ENCODE measurements at regions not wholly inside any gene's neighbourhood (a gene's known extent, or its start where the extent isn't known, plus 50 kb on each side); places are given as distances from the start of the nearest gene placed in this dataset.

DNA sequence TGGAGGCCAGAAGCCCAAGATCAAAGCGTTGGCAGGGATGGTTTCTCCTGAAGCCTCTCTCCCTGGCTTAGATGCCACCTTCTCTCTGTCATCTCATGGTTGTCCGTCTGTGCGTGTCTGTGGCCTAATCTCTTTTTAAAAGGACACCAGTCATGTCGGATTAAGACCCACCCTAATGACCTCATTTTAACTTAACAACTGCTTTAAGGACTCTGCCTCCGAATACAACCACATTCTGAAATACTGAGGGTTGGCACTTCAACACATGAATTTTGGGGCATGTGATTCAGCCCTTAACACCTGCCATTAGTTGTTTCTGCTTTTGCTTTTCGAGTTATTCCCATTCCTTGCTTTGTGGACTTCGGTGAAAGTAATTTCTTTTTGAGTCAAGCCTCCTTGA lies 97.8 kb upstream of the SMIM21 start:
- DNase-seq: no peak

DNA sequence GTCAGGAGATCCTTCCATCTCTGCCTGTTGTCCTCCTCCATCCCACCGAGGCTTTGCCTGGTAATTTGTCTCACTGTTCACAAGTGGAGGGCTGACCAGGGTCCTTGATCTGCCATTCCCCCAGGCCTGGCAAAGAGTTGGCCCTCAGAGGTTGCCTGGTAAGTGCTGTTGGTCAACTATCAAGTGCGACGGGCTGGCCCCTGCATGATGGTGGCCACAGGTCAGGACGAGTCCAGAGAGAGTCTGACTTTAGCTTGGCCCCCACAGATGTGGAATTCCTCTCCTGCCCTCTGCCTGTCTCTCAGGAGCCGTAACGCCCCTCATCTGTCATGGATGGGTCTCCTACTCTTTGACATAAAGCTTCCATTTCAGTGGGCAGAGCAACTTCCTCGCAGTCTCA lies 97.3 kb upstream of the SMIM21 start:
- DNase-seq: no peak

DNA sequence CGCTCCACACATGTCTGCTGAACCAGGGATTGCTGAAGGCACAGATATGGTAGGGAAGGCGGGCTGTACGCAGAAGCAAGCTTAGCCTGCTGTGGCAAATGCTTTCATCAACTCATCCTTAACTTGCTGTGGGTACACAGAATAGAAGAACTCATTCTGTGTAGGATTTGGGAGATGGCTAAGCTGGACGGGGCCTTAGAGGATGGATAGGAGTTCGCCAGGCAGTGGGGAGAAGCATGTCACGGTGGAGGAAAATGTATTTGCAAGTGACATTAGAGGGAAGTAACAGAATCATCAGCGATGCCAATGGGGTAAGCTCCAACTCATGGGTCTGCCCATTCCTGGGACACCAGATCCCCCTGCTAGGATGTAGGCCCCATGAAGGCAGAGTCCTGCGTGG lies 96.7 kb upstream of the SMIM21 start:
- no peak for DNase-seq

DNA sequence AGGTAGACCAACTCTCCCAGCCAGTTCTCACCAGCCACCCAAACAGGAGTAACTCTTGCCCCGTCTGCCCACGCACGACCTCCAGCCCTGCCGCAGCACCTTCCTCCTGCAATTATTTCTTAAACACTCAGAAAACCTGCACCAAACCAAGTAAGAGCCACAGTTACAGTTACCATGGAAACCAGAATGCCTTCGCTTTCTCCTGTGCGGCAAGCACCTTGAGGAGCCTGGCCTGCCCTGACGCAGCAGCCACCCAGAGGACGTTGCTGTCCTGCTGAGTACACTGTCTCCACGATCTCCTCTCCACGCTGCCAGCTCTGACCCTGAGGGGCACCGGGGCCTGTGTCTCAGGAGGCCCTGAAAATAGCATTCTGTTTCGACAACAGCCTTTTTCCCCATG lies 94.3 kb upstream of the SMIM21 start:
- no peak for DNase-seq

DNA sequence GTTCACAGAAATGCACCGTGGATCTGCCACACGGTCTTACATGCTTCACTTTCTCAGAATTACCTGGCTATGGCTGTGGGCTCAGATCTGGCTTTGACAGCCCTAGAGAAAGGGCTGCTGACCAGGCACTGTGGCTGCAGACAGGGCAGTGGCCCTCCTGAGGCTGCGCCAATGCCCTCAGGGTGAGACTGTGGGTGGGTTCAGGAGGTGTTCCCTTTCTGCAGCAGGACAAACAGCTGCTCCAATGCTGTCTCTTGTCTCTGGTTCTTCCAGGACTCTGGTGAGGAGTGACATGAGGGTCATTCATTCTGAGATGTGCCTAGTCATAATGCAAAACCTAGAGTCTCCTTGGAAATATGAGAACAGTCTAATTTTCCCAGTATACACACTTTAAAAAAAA lies 90.5 kb upstream of the SMIM21 start:
- no peak for DNase-seq

DNA sequence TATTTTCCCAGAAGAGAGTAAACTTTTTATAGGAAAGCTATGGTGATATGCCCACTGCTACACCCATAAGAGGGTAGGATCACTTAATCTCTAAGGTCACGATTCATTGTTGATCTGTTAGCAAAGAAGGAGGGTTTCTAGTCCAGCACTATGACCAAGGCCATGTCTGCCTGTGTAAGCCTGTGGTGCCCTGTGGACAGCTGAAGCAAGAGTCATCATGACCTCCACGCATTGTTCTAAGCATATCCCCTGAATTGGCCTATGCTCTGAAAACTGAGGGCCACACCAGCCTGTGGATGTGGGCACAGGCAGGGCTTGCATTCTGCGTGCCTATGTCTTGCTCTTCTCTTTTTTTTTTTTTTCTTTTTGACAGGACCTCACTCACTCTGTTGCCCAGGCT lies 89.8 kb upstream of the SMIM21 start:
- no peak for DNase-seq

DNA sequence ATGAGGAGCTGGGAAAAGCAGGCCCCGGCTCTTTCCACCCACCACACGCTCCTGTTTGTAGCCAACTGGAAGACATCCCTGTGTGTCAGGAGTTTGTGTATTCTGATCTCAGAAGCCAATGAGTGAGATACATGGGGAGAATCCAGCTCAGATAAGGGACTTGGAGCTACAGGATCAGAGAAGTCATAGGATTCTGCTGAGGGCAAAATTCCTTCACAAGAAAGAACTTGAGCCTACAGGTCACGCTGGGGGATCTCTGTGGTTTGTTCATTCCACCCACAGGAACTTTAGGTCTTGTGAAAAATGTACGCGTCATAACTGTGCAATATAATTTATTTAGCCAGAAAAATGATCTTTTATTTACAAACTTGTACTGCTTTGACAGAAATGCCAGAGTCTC lies 80.1 kb upstream of the SMIM21 start:
- DNase-seq: no peak

DNA sequence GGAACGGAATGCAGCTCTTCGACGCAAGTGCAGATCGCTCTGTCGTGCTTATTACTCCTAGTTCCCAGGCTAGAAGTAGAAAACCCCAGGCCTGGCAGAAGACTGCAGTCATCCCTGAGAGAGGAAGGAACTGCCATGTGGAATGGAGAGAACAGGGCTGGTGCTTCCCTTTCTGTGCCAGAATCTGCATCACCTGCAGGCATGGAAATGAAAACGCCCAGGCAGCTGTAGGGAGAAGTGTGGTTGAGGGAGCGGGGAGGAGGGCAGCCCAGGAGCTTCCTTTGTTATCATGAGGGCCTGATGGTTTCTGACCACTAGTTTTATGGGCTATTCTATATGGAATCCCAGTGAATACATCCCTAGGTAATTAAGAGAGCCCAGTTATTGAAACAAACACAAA lies 79.4 kb upstream of the SMIM21 start:
- DNase-seq: no peak

DNA sequence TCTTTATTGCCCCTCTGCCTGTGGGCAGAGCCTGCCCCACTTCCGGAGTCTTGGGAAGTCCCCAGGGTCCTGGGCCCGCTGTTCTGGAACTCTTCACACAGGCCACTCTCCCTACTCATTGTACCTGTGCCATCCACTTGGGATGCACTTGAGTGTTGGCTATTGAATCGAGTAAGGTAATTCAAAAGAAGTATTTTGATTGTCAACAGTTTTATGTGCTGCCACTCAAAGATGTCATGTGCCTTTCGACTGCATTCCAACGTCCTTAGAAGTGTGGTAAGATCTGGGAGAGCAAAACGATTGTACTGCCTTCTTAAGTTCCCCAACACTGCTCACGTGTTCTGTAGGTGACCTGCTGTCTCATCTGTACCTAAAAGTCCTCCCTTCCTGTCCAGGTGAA lies 77.0 kb upstream of the SMIM21 start:
- DNase-seq: no peak

DNA sequence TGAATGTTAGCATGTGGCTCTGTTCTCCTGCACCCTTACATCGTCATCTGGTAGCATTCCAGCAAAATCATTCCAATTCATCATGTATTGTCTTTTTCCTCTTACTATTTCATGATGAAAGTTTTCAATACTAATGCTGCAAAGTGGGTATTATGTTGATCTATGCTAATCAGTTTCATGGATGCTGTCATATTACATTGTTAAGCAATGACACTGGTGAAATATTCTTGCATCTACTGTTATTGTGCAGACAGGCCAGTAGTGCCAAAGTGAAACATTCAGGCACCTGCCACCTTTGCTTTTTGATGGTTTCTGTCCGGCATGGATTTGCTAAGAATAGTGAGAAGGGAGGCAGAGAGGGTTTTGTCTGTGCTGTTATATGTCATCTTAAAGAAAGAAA lies 76.1 kb upstream of the SMIM21 start:
- DNase-seq: no peak

DNA sequence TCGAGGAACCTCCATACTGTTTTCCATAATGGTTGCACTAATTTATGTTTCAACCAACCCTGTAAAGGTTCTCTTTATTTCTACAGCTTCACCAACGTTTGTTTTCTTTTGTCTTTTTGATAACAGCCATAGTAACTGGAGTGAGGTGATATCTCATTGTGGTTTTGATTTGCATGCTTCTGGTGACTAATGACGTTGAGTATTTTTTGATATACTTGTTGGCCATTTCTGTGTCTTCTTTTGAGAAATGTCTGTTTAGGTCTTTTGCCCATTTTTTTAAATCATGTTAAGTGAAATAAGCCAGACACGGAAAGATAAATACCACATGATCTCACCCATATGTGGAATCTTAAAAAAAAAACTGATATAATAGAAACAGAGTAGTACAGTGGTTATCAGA lies 74.8 kb upstream of the SMIM21 start:
- DNase-seq: no peak

DNA sequence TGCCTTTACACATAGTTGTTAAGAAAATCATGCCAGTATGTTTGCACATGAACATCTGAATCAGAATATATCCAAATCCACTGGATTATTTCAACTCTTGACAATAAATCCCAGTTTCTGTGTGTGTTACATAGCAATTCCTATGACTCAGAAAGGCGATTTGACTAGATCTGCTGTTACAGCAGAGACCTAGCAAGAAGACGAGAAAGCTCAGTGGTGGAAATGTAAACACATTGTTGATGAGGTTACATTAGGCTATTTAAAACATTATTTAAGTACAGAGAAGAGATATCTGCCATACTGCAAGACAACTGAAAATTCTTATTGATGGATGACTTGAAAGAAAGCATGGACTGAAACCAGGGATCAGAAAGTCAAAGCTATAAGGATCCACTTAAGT lies 73.0 kb upstream of the SMIM21 start:
- DNase-seq: no peak

DNA sequence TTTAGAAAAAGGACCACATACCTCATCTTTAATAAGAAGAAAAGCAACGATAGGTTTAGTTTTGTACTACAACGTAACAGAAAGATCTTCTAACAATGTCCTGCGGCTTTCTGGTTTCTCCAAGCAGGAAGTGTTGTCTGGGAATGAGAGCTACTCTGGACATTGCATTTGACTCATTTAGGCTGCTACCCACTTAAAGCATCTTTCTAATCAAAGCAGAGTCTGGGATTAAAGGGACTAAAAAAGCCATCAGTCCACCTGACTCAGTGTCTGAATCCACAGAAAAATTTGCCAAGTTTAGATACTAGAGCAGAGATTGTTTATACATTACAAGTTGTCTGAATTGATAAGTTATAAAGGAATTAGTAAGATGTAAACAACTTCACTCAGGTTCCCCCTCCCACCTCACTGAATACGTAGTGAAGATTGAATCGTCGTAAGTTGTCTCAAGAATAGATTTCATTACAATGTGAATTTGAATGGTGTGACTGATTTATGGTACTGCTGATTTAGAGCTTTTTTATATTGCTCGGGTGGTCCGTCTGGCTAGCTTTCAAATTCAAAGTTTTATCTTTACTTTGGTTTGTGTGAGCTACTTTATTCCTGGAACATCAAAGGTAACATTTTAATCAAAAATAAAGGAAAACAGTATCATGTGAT lies 70.2 kb upstream of the SMIM21 start:
- no peak for DNase-seq

DNA sequence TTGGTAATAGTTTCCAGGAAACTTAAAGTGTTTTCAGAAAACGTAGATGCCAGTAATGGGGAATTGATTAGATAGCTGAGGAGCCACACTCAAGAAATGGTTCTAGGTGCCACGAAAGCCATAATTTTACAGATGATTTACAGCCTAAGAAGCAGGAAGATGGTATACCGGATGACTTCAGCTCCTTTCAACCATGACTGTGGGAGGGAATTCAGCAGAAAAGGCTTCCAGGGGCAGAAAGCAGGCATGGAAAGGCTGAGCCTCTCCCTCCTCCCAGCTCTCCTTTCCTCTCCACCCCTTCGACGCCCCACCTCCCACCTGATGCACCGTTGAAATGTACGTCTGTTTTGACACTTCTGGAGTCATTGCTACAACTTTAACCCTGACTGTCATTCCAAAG lies 68.6 kb upstream of the SMIM21 start:
- no peak for DNase-seq

DNA sequence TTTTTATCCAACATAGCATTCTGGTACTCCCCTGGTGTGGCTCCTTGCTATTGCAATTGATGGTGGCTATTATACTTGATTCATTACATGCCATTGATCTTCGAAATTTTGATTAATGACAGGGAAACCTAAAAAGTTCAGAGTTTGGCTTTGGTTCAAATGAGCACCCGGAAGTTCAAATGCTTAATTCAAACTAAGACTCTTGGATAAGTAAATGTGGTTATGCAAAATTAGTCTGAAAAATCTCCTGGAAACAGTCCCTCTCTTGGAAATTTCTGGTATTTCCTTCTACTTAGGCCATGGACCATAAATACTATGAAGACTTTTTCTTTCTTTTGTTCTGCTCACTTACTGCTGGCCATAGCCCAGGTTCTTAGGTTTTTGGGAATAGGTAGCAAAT lies 65.3 kb upstream of the SMIM21 start:
- no peak for DNase-seq

DNA sequence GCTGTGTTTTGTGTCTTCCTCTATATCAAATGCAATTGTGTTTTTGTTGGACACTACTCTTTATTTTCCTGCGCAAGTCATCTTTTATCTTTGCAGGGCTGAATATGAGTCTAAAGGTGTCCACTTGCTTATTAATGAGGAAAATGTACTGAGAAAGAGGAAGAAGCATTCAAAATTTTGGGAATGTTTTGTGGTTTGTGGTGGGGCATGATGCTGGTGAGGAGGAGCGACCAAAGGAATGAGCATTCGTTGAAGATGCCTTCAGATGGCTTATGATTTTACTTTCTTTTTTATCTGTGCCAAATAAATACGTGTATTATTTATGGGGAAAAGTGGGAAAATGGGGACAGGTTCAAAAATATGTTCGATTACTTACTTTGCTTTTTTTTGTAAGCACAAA lies 63.9 kb upstream of the SMIM21 start:
- no peak for DNase-seq

DNA sequence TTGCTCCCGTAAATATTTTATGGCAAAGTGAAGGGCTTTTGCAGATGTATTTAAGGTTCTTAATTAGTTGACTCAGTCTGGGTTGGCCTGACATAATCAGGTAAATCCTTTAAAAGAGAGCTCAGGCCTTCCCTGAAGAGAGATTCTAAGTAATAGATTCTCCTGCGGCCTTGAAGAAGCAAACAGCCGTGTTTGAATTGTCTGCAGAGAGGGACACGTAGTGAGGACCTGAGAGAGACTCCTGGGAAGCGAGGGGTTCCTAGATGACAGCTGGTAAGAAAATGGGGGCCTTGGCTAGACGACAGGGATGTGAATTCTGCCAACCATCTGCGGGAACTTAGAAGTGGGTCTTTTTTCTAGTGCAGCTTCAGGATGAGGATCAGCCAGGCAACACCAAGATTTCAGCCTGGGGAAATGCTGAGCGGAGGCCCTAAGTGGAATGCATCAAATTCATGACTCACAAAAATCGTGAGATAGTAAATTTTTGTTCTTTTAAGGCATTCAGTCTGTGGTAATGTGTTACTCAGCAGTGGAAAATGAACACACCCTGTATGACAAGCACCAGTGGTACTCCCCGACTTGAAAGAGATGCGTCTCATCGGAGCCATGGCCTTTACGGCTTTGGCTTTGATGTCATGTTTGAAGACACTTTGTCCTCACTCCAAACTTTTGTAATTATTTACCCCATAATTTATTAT lies 62.1 kb upstream of the SMIM21 start:
- DNase-seq: no peak

DNA sequence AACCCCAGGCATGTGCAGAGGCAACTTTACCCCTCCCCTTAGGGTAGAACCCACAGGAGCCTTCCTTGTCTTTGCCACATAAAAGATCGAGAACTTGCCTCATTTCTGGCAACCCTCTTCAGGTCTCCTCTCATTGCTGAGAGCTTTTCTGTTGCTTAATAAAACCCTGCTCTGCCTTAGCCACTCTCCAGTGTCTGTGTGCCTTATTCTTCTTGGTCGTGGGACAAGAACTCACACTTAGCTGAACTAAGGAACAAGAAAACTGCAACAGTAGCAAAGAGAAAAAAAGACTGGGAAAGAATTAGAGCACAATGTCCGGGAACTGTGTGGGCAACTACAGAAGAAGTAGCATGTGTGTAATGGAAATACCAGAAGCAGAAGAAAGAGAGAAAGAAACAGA lies 56.2 kb upstream of the SMIM21 start:
- DNase-seq: no peak

DNA sequence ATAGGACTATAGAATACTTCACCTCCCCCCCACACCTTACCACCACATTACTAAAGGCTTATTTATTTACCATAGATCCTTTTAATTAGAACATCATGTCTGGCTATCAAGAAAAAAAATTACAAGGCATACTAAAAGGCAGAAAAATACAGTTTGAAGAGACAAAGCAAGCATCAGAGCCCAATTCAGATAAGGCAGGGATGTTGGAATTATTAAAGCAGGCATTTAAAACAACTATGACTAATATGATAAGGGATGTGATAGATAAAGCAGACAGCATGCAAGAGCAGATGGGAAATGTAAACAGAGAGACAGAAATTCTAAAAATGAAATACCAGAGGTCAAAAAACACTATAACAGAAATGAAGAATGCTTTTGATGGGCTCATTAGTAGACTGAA lies 55.4 kb upstream of the SMIM21 start:
- no peak for DNase-seq

DNA sequence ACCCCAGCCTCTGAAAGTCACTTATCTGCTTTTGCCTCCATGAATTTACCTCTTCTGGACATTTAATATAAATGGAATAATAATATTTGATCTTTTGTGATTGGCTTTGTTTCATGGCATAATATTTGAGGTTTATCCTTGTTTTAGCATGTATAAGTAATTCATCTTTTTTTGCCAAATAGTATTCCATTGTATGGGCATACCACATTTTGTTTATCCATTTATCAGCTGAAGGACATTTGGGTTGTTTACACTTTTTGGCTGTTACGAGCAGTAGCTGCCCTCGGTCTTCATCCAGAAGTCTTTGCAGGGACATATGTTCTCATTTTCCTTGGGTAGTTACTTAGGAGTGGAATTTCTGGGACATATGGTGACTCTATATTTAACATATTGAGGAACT lies 53.0 kb upstream of the SMIM21 start:
- DNase-seq: no peak

DNA sequence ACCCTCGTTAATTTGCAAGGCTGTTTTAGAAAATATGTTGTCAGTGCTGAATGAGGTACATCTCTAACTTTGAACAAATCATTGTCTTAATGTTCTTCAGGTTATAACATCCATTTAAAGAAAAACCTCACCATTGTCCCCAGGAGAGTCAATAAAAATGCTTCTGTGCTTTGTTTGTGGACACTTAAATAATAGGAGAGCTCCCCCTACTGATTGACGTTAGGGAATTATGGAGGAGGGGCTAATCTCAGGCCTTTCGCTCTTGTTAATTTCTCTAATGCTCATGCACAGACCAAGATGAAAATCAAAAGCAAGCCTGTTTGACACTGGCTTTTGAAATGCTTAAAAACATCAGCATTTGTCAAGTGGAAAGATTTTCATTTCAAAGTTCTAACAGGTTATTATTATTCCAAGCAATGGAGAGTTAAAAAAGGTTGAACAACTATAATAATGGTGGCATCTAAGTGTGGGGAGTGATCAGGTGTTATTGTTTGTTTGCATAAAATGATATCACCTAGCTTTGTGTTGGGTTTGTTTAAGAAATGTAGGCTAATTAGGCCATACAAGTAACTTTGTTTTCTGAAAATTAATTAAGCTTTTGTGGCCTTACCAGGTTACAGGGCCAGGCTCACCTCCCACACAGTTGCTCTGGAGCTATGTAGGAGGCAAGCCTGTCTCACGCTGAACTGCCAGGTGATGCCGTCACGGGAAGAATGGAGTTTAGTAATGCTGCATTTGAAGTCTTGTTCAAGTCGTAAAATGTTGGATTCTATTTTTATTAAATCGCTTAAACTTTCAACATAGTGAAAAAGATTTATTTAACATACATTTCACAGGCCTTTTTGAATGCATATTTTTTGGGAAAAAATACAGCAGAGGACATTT lies 51.7 kb upstream of the SMIM21 start:
- DNase-seq: peak; percentile 48 to 55

DNA sequence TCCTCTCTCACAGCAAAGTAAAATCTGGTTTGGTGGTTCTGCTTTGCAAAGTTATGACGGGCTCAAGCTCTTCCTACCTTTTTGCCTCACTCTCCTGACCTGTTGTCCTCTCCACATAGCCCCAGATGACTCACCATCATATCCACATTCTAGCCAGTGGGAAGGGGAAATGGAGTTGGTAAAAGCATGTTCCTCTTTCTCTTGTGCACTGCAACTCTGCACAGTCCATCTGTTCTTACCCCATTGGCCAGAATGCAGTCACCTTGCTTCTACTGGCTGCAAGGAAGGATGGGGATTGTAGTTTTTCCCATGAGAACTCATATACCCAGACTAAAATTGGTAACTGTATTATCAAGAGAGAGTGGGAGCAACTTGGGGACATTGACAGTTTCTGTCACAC lies 50.4 kb upstream of the SMIM21 start:
- no peak for DNase-seq

Data from SHP77 (cell line).